Karpas-422 (cell line): ENCODE measurements at regions not wholly inside any gene's neighbourhood (a gene's known extent, or its start where the extent isn't known, plus 50 kb on each side); places are given as distances from the start of the nearest gene placed in this dataset.

Source experiments
- DNase-seq: peaks from one replicate; pipeline ENCODE4 v3.0.0-alpha.2; 2015
- H2AFZ ChIP-seq: fragments of 200-600 bp; sonication (generic); 2 replicates; pipeline ENCODE4 v1.6.1; 2014; ENCODE audit warnings: antibody characterized with exemption, low read length, mixed read lengths
- H3K27ac ChIP-seq: fragments of 200-600 bp; sonication (generic); 2 replicates; pipeline ENCODE4 v1.5.1; 2014; ENCODE audit warnings: mild to moderate bottlenecking, low read length, moderate library complexity
- H3K27me3 ChIP-seq: fragments of 200-600 bp; sonication (generic); 2 replicates; pipeline ENCODE4 v1.6.1; 2014; ENCODE audit warnings: low read length, mixed read lengths
- H3K36me3 ChIP-seq: fragments of 200-600 bp; sonication (generic); 2 replicates; pipeline ENCODE4 v1.6.1; 2014; ENCODE audit warnings: low read length, mixed read lengths; ENCODE audit not compliant: insufficient read depth
- H3K4me1 ChIP-seq: fragments of 200-600 bp; sonication (generic); 2 replicates; pipeline ENCODE4 v1.6.1; 2014; ENCODE audit warnings: mild to moderate bottlenecking, low read length, mixed read lengths
- H3K4me2 ChIP-seq: fragments of 200-600 bp; sonication (generic); 2 replicates; pipeline ENCODE4 v1.6.1; 2014; ENCODE audit warnings: low read length, low read depth, mild to moderate bottlenecking; ENCODE audit not compliant: poor library complexity, severe bottlenecking
- H3K4me3 ChIP-seq: fragments of 200-600 bp; sonication (generic); 2 replicates; pipeline ENCODE4 v1.5.1; 2014; ENCODE audit warnings: mild to moderate bottlenecking, antibody characterized with exemption, low read length, mixed read lengths
- H3K79me2 ChIP-seq: fragments of 200-600 bp; sonication (generic); 2 replicates; pipeline ENCODE4 v1.6.1; 2014; ENCODE audit warnings: mild to moderate bottlenecking, low read length, mixed read lengths
- H3K9ac ChIP-seq: fragments of 200-600 bp; sonication (generic); 2 replicates; pipeline ENCODE4 v1.6.0; 2014; ENCODE audit warnings: low read length
- H3K9me2 ChIP-seq: fragments of 200-600 bp; sonication (generic), shearing (Covaris generic); replicated peaks from 2 replicates; pipeline ENCODE4 v1.6.0; 2014; ENCODE audit warnings: mild to moderate bottlenecking, low read length, moderate library complexity; ENCODE audit not compliant: insufficient read depth
- H3K9me3 ChIP-seq: fragments of 300-700, 200-600 bp; sonication (generic); 2 replicates; pipeline ENCODE4 v1.6.1; 2014; ENCODE audit warnings: low read length, mixed read lengths
- H4K20me1 ChIP-seq: fragments of 200-600 bp; sonication (generic); 2 replicates; pipeline ENCODE4 v1.6.1; 2014; ENCODE audit warnings: mild to moderate bottlenecking, antibody characterized with exemption, low read length, low read depth; ENCODE audit not compliant: insufficient read depth

DNA sequence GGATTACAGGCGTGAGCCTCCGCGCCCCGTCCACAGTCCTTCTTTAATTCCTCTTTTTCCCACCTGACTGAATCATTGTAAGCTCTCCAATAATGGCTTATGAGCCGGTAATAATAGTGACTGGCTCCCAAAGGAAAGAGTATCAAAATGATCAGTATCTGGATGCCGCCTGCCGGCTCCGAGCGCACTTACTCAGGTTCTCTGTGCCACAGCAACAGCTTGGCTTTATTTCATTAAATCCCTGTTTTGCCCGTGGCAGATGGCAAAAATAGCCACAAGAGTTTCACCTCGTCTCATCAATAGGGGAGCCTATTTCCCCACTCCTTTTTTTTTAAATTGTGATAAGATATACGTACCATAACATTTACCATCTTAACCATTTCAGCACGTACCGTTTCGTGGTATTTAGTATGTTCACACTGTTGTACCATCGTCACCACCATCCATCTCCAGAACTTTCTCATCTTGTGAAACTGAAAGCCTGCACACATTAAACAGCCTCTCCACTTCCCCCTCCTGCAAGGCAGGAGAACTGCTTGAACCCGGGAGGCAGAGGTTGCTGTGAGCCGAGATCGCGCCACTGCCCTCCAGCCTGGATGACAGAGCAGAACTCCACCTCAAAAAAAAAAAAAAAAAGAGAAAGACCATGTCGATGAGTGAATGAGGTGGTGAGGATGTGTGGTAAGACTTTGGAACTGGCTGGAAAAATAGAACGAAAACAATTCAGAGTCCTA, 80.7 kb upstream of the DLG1 start:
- DNase-seq: no peak
- H3K9me3 ChIP-seq: no peaks in the 10 kb centered on the region

DNA sequence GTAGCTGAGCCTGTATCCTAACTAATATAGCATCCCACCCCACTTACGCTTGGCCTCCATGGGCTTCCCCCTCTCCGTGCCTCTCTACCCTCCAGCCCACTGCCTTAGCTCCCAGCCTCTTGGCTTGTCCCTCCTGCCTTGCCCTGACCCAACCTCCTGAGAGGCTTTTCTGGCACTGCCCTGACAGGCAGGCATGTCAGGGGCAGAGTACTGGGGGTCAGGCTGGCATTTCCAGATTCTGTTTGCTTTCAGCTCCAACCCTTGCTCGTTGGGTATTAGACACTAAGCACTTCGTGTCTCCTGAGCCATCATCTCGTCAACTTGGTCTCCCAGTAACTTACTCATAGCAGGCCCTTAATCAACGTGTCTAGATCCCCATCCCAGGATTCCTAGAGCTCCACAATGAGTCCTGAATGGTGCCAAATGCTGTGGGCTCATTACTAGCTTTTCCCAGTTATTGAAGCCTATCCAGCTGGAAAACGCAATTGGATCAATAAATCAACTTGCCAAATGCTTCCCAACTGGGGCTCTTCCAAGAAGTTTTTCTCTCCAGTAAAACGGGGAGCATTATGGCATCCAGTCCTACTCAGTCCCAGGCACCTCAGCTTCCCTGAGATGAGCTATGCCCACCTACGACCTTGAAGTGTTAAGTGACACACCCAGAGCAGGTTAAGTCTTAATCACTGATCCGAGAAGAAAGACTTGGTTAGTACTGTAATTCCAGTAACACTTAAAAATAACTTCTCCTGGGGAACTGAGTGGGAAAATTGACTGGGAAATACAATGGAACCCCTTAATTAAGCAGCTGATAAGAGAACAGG, 78.5 kb upstream of the DLG1 start:
- Histone ChIP-seq H3K4me3 (no peak overlapping the region), H4K20me1 (no peaks in the 10 kb centered on the region), H3K27ac (no peak overlapping the region), H3K4me1 (peaks cover 4% of the 10 kb centered on the region; the same call in 1 of the 2 replicates), H3K9me2 (no peaks in the 10 kb centered on the region), H3K36me3 (no peaks in the 10 kb centered on the region), H3K79me2 (no peaks in the 10 kb centered on the region), H3K4me2 (no peak overlapping the region), H3K9me3 (no peaks in the 10 kb centered on the region), H2AFZ (no peak overlapping the region), H3K27me3 (no peaks in the 10 kb centered on the region), H3K9ac (no peak overlapping the region)
- no peak for DNase-seq

More for the DNA sequence above, 80.7 kb upstream of the DLG1 start:
- Histone ChIP-seq H4K20me1 (no peaks in the 10 kb centered on the region), H3K4me3 (no peak overlapping the region), H3K9ac (no peak overlapping the region), H3K9me2 (no peaks in the 10 kb centered on the region), H2AFZ (no peak overlapping the region), H3K4me2 (no peak overlapping the region), H3K27me3 (no peaks in the 10 kb centered on the region), H3K27ac (no peak overlapping the region), H3K79me2 (no peaks in the 10 kb centered on the region), H3K4me1 (no peaks in the 10 kb centered on the region), H3K36me3 (no peaks in the 10 kb centered on the region)

DNA sequence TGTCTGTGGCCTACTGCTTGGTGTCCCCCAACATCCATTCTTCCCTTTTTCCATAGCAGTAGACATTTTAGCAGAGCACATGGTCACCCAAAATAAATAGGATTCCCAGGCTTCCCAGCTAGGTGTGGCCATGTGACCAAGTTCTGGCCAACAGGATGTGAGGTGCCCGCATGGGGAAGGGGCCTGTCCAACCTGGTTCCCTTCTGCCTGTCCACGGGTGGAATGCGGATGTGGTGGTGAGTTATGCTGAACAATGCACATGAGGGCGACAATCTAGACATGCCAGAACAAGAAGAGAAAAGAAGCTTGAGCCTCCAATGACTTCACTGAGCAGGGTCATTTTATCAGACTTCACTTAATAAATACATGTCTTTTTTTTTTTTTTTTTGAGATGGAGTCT, 77.6 kb upstream of the DLG1 start:
- Histone ChIP-seq H3K4me1 (peaks cover 4% of the 10 kb centered on the region; the same call in 1 of the 2 replicates), H3K9ac (no peak overlapping the region), H3K9me3 (no peaks in the 10 kb centered on the region), H3K4me2 (no peak overlapping the region), H3K9me2 (no peaks in the 10 kb centered on the region), H3K36me3 (no peaks in the 10 kb centered on the region), H2AFZ (no peak overlapping the region), H3K27me3 (no peaks in the 10 kb centered on the region), H3K27ac (no peak overlapping the region), H3K79me2 (no peaks in the 10 kb centered on the region), H4K20me1 (no peaks in the 10 kb centered on the region), H3K4me3 (no peak overlapping the region)
- DNase-seq: no peak

DNA sequence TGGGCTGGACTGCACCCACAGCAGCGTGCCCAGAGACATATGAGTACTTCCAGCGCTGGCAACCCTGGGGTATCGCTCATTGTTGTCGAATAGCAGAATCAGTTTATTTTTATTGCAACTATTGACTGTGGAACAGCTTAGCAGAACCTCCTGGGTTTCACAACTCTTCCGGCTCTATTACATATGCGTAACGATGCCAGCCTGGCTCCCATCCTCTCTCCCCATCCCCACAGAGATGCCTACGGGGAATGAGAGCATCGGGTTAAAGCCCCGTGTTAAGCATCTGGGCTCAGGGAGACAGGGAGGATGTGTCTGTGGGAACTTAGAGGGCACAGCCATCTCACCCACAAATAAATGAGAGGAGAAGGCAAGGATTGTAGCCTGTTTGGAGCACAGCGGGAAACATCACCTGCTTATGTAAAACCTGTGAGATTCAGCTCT, 76.6 kb upstream of the DLG1 start:
- Histone ChIP-seq H3K36me3 (no peaks in the 10 kb centered on the region), H3K4me2 (no peak overlapping the region), H3K27me3 (no peaks in the 10 kb centered on the region), H3K4me1 (peaks cover 4% of the 10 kb centered on the region; the same call in 1 of the 2 replicates), H4K20me1 (no peaks in the 10 kb centered on the region), H3K4me3 (no peak overlapping the region), H3K9me3 (no peaks in the 10 kb centered on the region), H3K9me2 (no peaks in the 10 kb centered on the region), H3K79me2 (no peaks in the 10 kb centered on the region), H3K9ac (no peak overlapping the region), H2AFZ (no peak overlapping the region), H3K27ac (no peak overlapping the region)
- DNase-seq: no peak

GRCh38 chr3:197373096-197373495, 74.7 kb upstream of the DLG1 start:
- Histone ChIP-seq H3K4me2 (no peak overlapping the region), H3K27ac (no peak overlapping the region), H3K9me3 (no peaks in the 10 kb centered on the region), H3K79me2 (no peaks in the 10 kb centered on the region), H2AFZ (no peak overlapping the region), H3K27me3 (no peaks in the 10 kb centered on the region), H3K4me1 (peaks cover 4% of the 10 kb centered on the region; the same call in 1 of the 2 replicates), H4K20me1 (no peaks in the 10 kb centered on the region), H3K9ac (no peak overlapping the region), H3K4me3 (no peak overlapping the region), H3K9me2 (no peaks in the 10 kb centered on the region), H3K36me3 (no peaks in the 10 kb centered on the region)
- no peak for DNase-seq

DNA sequence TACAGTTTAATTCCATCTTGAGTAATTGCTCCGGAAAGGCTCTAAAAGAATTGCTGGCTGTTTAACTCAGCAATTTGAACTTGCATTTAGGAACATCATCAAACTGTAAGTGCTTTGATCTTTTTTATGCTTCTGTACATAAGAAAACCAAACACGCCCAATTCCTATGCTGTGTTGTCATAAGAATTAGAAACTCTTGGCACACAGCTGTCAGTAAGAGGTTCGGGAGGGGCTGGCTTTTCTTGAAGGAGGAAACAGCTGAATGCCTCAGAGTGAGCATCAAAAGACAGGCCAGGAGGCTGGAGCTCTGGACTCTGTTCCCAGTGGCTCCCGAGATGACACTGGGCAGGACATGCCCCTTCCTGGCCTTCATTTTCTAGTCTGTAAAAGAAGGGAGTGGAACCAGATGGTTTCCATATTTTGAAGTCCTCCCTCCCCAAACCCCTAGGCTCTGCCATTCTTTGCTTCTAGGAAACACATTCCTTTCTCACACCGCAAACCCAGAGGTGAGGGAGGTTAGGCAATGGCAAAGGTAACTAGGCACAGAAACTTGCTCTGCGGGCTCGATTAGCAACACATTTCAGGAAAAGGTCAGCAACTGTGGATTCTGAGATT, 73.7 kb upstream of the DLG1 start:
- Histone ChIP-seq H3K9ac (no peak overlapping the region), H3K9me3 (no peaks in the 10 kb centered on the region), H3K27ac (no peak overlapping the region), H3K27me3 (no peaks in the 10 kb centered on the region), H3K36me3 (no peaks in the 10 kb centered on the region), H3K4me3 (no peak overlapping the region), H4K20me1 (no peaks in the 10 kb centered on the region), H3K4me2 (no peak overlapping the region), H3K79me2 (no peaks in the 10 kb centered on the region), H3K9me2 (no peaks in the 10 kb centered on the region), H3K4me1 (peaks cover 4% of the 10 kb centered on the region; the same call in 1 of the 2 replicates), H2AFZ (no peak overlapping the region)
- DNase-seq: no peak

DNA sequence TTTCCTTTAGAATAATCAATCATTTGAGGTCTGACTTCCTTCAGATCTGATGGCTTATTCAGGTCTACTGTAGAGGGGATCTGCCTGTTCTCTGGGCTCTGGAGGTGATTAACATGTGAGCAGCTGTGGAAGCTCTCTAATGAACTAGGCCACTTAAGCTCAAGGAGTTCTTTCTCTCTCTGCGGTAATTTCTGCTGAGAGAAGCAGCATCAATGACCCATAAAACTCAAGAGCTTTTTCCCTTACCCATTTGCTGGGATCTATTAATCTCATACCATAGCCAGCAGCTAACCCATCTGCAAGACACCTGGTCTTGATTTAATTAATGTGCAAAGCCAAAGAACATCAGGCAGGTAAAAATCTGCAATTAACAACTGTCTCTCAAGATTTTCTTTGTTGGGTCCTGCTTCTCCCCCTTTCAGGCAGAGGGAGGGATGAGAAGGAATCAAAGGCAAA, 73.2 kb upstream of the DLG1 start:
- H3K4me2 ChIP-seq: no peak overlapping the region
- no peaks in the 10 kb centered on the region for H3K79me2 ChIP-seq
- no peaks in the 10 kb centered on the region for H3K27me3 ChIP-seq

DNA sequence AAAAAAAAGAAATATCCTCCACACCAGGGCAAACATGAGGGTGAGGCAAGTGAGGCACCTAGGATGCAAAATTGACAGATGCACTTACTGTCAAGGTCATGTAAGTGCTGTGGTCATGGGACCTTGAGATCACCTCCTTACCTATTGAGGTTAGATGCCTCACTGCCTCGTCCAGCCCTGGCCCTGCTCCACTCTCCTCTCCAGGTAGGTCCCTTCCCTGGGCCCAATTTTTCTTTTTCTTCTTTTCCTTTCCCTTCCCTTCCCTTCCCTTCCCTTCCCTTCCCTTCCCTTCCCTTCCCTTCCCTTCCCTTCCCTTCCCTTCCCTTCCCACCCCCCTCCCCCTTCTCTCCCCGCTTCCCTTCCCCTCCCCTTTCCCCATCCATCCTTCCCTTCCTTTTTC, 71.1 kb upstream of the DLG1 start:
- Histone ChIP-seq H2AFZ (no peak overlapping the region), H3K9ac (no peak overlapping the region), H3K36me3 (no peaks in the 10 kb centered on the region), H3K9me2 (no peaks in the 10 kb centered on the region), H3K27me3 (no peaks in the 10 kb centered on the region), H3K4me2 (no peak overlapping the region), H3K9me3 (no peaks in the 10 kb centered on the region), H4K20me1 (no peaks in the 10 kb centered on the region), H3K4me1 (peaks cover 4% of the 10 kb centered on the region; the same call in 1 of the 2 replicates), H3K4me3 (no peak overlapping the region), H3K79me2 (no peaks in the 10 kb centered on the region), H3K27ac (no peak overlapping the region)
- DNase-seq: no peak

More for the DNA sequence above, 73.2 kb upstream of the DLG1 start:
- Histone ChIP-seq H3K4me3 (no peak overlapping the region), H3K4me1 (peaks cover 4% of the 10 kb centered on the region; the same call in 1 of the 2 replicates), H2AFZ (no peak overlapping the region), H3K36me3 (no peaks in the 10 kb centered on the region), H3K27ac (no peak overlapping the region), H3K9ac (no peak overlapping the region), H3K9me3 (no peaks in the 10 kb centered on the region), H3K9me2 (no peaks in the 10 kb centered on the region), H4K20me1 (no peaks in the 10 kb centered on the region)
- DNase-seq: no peak
